GM21576 (cell line): ENCODE measurements at regions not wholly inside any gene's neighbourhood (a gene's known extent, or its start where the extent isn't known, plus 50 kb on each side); places are given as distances from the start of the nearest gene placed in this dataset.

Source experiments
- ATAC-seq: cut with Tn5 transposase; IDR thresholded peaks from one replicate; pipeline ENCODE4 v1.9.1; 2021; ENCODE audit warnings: mild to moderate bottlenecking, moderate library complexity; ENCODE audit not compliant: unreplicated experiment

- ATAC-seq: no peak
Observed at GRCh38 chr1:94708299-94708685, 111.9 kb upstream of the SLC44A3 start.

- ATAC-seq: no peak
Observed at GRCh38 chr1:94707321-94708298, 112.5 kb upstream of the SLC44A3 start.

- ATAC-seq: no peak
Observed at GRCh38 chr1:94702442-94702815, 117.7 kb upstream of the SLC44A3 start.

- ATAC-seq: no peak
Observed at GRCh38 chr1:94701796-94702441, 118.2 kb upstream of the SLC44A3 start.

GRCh38 chr1:94698759-94699502, 121.2 kb upstream of the SLC44A3 start:
- no peak for ATAC-seq

- ATAC-seq: no peak
Observed at GRCh38 chr1:94698356-94698755, 121.8 kb upstream of the SLC44A3 start.

- no peak for ATAC-seq
Observed at GRCh38 chr1:94697839-94698238, 122.3 kb upstream of the SLC44A3 start.

GRCh38 chr1:94694226-94694915, 125.8 kb upstream of the SLC44A3 start:
- no peak for ATAC-seq

- no peak for ATAC-seq
Observed at GRCh38 chr1:94693435-94693834, 126.7 kb upstream of the SLC44A3 start.

- no peak for ATAC-seq
Observed at GRCh38 chr1:94693029-94693428, 127.1 kb upstream of the SLC44A3 start.

GRCh38 chr1:94688646-94689045, 131.5 kb upstream of the SLC44A3 start:
- ATAC-seq: no peak

- no peak for ATAC-seq
Observed at GRCh38 chr1:94686882-94687281, 133.3 kb upstream of the SLC44A3 start.

- no peak for ATAC-seq
Observed at GRCh38 chr1:94684690-94685250, 135.4 kb upstream of the SLC44A3 start.

- ATAC-seq: no peak
Observed at GRCh38 chr1:94683886-94684285, 136.3 kb upstream of the SLC44A3 start.

GRCh38 chr1:94680039-94680377, 138.4 kb upstream of the F3 start:
- ATAC-seq: no peak

- ATAC-seq: no peak
Observed at GRCh38 chr1:94679332-94680038, 137.9 kb upstream of the F3 start.

GRCh38 chr1:94678202-94678848, 136.8 kb upstream of the F3 start:
- ATAC-seq: no peak

- no peak for ATAC-seq
Observed at GRCh38 chr1:94677714-94678113, 136.2 kb upstream of the F3 start.

- ATAC-seq: no peak
Observed at GRCh38 chr1:94677087-94677486, 135.5 kb upstream of the F3 start.

GRCh38 chr1:94676686-94677085, 135.1 kb upstream of the F3 start:
- ATAC-seq: no peak
